ENCODE measurements at regions not wholly inside any gene's neighbourhood (a gene's known extent, or its start where the extent isn't known, plus 50 kb on each side); places are given as distances from the start of the nearest gene placed in this dataset.

- no peaks in the 10 kb centered on the region for H3K36me3 ChIP-seq
- H3K27ac ChIP-seq, result no peak overlapping the region
- H3K9me3 ChIP-seq (ENCODE audit: low read depth), result no peaks in the 10 kb centered on the region
- H3K4me3 ChIP-seq, result no peak overlapping the region
- TF ChIP-seq CTCF (IDR thresholded peaks at IDR 0.05; ENCODE audit: low read depth, low read length), result no peak
- H3K4me1 ChIP-seq (ENCODE audit: low read depth), result no peaks in the 10 kb centered on the region
- no peak for DNase-seq (ENCODE audit: low read depth in 1 of 2, low spot score in 1 of 2)
- no peaks in the 10 kb centered on the region for H3K27me3 ChIP-seq
These were observed 81.4 kb upstream of the KRR1 start for GRCh38 chr12:75592638-75593335.

- Histone ChIP-seq H3K4me1 (ENCODE audit: low read depth) (no peaks in the 10 kb centered on the region), H3K9me3 (ENCODE audit: low read depth) (no peaks in the 10 kb centered on the region), H3K27ac (no peak overlapping the region), H3K27me3 (no peaks in the 10 kb centered on the region), H3K36me3 (no peaks in the 10 kb centered on the region), H3K4me3 (no peak overlapping the region)
- TF ChIP-seq CTCF (IDR thresholded peaks at IDR 0.05; ENCODE audit: low read depth, low read length), result no peak
- DNase-seq (ENCODE audit: low read depth in 1 of 2, low spot score in 1 of 2), result no peak
These were observed 80.7 kb upstream of the KRR1 start for GRCh38 chr12:75592086-75592485.

GRCh38 chr12:75591628-75592027, 80.2 kb upstream of the KRR1 start:
- Histone ChIP-seq H3K36me3 (no peaks in the 10 kb centered on the region), H3K27ac (no peak overlapping the region), H3K4me3 (no peak overlapping the region), H3K27me3 (no peaks in the 10 kb centered on the region), H3K4me1 (ENCODE audit: low read depth) (no peaks in the 10 kb centered on the region), H3K9me3 (ENCODE audit: low read depth) (no peaks in the 10 kb centered on the region)
- peak in 1 of 2 donors; percentile 36 for DNase-seq (ENCODE audit: low read depth in 1 of 2, low spot score in 1 of 2)
- TF ChIP-seq CTCF (IDR thresholded peaks at IDR 0.05; ENCODE audit: low read depth, low read length), result no peak

- H3K27me3 ChIP-seq, result no peaks in the 10 kb centered on the region
- TF ChIP-seq CTCF (IDR thresholded peaks at IDR 0.05; ENCODE audit: low read depth, low read length), result no peak
- no peak overlapping the region for H3K27ac ChIP-seq
These were observed 78.4 kb upstream of the KRR1 start for GRCh38 chr12:75589801-75590200.

GRCh38 chr12:75587340-75588106, 76.1 kb upstream of the KRR1 start:
- no peaks in the 10 kb centered on the region for H3K27me3 ChIP-seq
- no peaks in the 10 kb centered on the region for H3K4me1 ChIP-seq (ENCODE audit: low read depth)
- no peak for TF ChIP-seq CTCF (IDR thresholded peaks at IDR 0.05; ENCODE audit: low read depth, low read length)
- no peaks in the 10 kb centered on the region for H3K36me3 ChIP-seq
- H3K4me3 ChIP-seq, result no peak overlapping the region
- DNase-seq (ENCODE audit: low read depth in 1 of 2, low spot score in 1 of 2), result no peak
- H3K9me3 ChIP-seq (ENCODE audit: low read depth), result no peaks in the 10 kb centered on the region
- H3K27ac ChIP-seq, result no peak overlapping the region

More at GRCh38 chr12:75589801-75590200, 78.4 kb upstream of the KRR1 start:
- Histone ChIP-seq H3K4me3 (no peak overlapping the region), H3K9me3 (ENCODE audit: low read depth) (no peaks in the 10 kb centered on the region), H3K4me1 (ENCODE audit: low read depth) (no peaks in the 10 kb centered on the region), H3K36me3 (no peaks in the 10 kb centered on the region)
- no peak for DNase-seq (ENCODE audit: low read depth in 1 of 2, low spot score in 1 of 2)
